Loucy (cell line): ENCODE measurements at regions not wholly inside any gene's neighbourhood (a gene's known extent, or its start where the extent isn't known, plus 50 kb on each side); places are given as distances from the start of the nearest gene placed in this dataset.

Source experiments
- H2AFZ ChIP-seq: fragments of 200-600 bp; sonication (generic); 2 replicates; pipeline ENCODE4 v1.6.0; 2016; ENCODE audit warnings: antibody characterized with exemption, mild to moderate bottlenecking, low read length, moderate library complexity
- H3F3A ChIP-seq: fragments of 200-600 bp; 2 replicates; pipeline ENCODE4 v1.6.0; 2016; ENCODE audit warnings: antibody characterized with exemption, low read depth, mild to moderate bottlenecking
- H3K27me3 ChIP-seq: fragments of 200-600 bp; sonication (generic); 2 replicates; pipeline ENCODE4 v1.6.1; 2014; ENCODE audit warnings: low read length, mild to moderate bottlenecking; ENCODE audit not compliant: insufficient read depth, poor library complexity, severe bottlenecking
- H3K36me3 ChIP-seq: fragments of 200-600 bp; sonication (generic); 2 replicates; pipeline ENCODE4 v1.6.1; 2016; ENCODE audit warnings: low read length; ENCODE audit not compliant: insufficient read depth
- H3K4me1 ChIP-seq: fragments of 200-600 bp; sonication (generic); 2 replicates; pipeline ENCODE4 v1.5.1; 2014; ENCODE audit warnings: low read length, mild to moderate bottlenecking; ENCODE audit not compliant: insufficient read depth, poor library complexity, severe bottlenecking
- H3K4me2 ChIP-seq: fragments of 200-600 bp; sonication (generic); 2 replicates; pipeline ENCODE4 v1.6.0; 2014; ENCODE audit warnings: antibody characterized with exemption, low read length, low read depth, mild to moderate bottlenecking; ENCODE audit not compliant: poor library complexity, severe bottlenecking
- H3K4me3 ChIP-seq: fragments of 200-600 bp; sonication (generic); 2 replicates; pipeline ENCODE4 v1.5.1; 2014; ENCODE audit warnings: low read length, mild to moderate bottlenecking, mixed read lengths; ENCODE audit not compliant: poor library complexity, severe bottlenecking
- H3K79me2 ChIP-seq: fragments of 200-600 bp; sonication (generic); 2 replicates; pipeline ENCODE4 v1.6.1; 2014; ENCODE audit warnings: low read length; ENCODE audit not compliant: insufficient read depth
- H3K9ac ChIP-seq: fragments of 200-600 bp; sonication (generic); 2 replicates; pipeline ENCODE4 v1.6.0; 2014; ENCODE audit warnings: mild to moderate bottlenecking, low read depth, low read length, moderate library complexity; ENCODE audit not compliant: poor library complexity, severe bottlenecking
- H3K9me2 ChIP-seq: fragments of 200-600 bp; sonication (generic); replicated peaks from 2 replicates; pipeline ENCODE4 v1.6.1; 2016; ENCODE audit warnings: low read depth, low read length, mixed read lengths
- H3K9me3 ChIP-seq: fragments of 200-600 bp; sonication (generic); 2 replicates; pipeline ENCODE4 v1.6.1; 2014; ENCODE audit warnings: mild to moderate bottlenecking, antibody characterized with exemption, low read length, low read depth; ENCODE audit not compliant: insufficient read depth
- H4K20me1 ChIP-seq: fragments of 200-600 bp; sonication (generic); 2 replicates; pipeline ENCODE4 v1.6.0; 2014; ENCODE audit warnings: antibody characterized with exemption, low read length, mild to moderate bottlenecking; ENCODE audit not compliant: insufficient read depth, poor library complexity, severe bottlenecking
- EZH2phosphoT487 ChIP-seq: fragments of 200-600 bp; IDR thresholded peaks from 2 replicates; pipeline ENCODE4 v1.6.1; 2018; ENCODE audit warnings: antibody characterized with exemption, mild to moderate bottlenecking, moderate library complexity, borderline replicate concordance
- TF ChIP-seq, protein P1 (sequence below): fragments of 200-600 bp; sonication (generic); conservative IDR thresholded peaks from 2 replicates; pipeline ENCODE4 v1.5.1; 2014; ENCODE audit warnings: mild to moderate bottlenecking, antibody characterized with exemption, low read length

- Histone ChIP-seq H3K4me2 (no peak overlapping the region), H2AFZ (no peak overlapping the region)
Measured at GRCh38 chr5:73299665-73300336, 126.8 kb downstream of the TMEM174 start.

GRCh38 chr5:73298772-73299630, 126.0 kb downstream of the TMEM174 start:
- H3K4me3 ChIP-seq, result no peak overlapping the region
- H3K9me2 ChIP-seq, result no peaks in the 10 kb centered on the region
- H3K4me2 ChIP-seq, result no peak overlapping the region

More at GRCh38 chr5:73299665-73300336, 126.8 kb downstream of the TMEM174 start:
- no peak overlapping the region for H3K4me3 ChIP-seq
- no peaks in the 10 kb centered on the region for H3K27me3 ChIP-seq
- H3K36me3 ChIP-seq, result no peaks in the 10 kb centered on the region
- no peaks in the 10 kb centered on the region for H4K20me1 ChIP-seq
- H3K9ac ChIP-seq, result no peak overlapping the region
- H3K9me3 ChIP-seq, result no peaks in the 10 kb centered on the region
- H3K4me1 ChIP-seq, result no peaks in the 10 kb centered on the region
- no peaks in the 10 kb centered on the region for H3K9me2 ChIP-seq
- no peaks in the 10 kb centered on the region for H3K79me2 ChIP-seq
- no peaks in the 10 kb centered on the region for H3F3A ChIP-seq
- TF ChIP-seq, protein P1, sequence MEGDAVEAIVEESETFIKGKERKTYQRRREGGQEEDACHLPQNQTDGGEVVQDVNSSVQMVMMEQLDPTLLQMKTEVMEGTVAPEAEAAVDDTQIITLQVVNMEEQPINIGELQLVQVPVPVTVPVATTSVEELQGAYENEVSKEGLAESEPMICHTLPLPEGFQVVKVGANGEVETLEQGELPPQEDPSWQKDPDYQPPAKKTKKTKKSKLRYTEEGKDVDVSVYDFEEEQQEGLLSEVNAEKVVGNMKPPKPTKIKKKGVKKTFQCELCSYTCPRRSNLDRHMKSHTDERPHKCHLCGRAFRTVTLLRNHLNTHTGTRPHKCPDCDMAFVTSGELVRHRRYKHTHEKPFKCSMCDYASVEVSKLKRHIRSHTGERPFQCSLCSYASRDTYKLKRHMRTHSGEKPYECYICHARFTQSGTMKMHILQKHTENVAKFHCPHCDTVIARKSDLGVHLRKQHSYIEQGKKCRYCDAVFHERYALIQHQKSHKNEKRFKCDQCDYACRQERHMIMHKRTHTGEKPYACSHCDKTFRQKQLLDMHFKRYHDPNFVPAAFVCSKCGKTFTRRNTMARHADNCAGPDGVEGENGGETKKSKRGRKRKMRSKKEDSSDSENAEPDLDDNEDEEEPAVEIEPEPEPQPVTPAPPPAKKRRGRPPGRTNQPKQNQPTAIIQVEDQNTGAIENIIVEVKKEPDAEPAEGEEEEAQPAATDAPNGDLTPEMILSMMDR, result no peak
- no peak for TF ChIP-seq EZH2phosphoT487

DNA sequence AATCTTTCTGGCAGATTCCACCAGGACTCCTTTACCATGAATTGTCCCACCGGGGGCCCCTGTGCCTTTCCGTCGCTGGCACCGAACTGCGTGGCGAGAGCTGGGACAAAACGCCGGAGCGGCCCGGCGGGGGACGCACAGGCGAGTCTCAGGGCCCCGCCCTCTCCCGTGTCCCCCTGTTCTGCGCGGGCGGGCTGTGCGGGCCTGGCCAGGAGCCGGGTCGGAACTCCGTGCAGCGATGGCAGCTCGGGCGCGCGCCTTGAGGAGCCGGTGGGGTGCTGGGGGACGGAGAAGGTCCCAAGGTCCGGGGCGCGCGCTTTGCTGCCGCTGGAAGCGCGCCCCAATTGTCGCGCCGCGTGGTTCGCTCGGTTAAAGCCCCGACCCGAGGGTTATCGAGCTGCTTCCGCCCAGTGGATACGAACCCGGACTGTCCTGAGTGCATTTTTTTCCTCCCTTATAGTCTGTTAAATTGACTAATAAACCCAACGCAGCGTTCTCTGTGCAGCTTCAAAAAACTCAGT, 125.3 kb downstream of the TMEM174 start:
- Histone ChIP-seq H3F3A (no peaks in the 10 kb centered on the region), H3K4me2 (no peak overlapping the region), H3K9me2 (no peaks in the 10 kb centered on the region), H3K4me3 (no peak overlapping the region), H2AFZ (no peak overlapping the region), H3K27me3 (no peaks in the 10 kb centered on the region), H3K4me1 (no peaks in the 10 kb centered on the region), H3K9ac (no peak overlapping the region), H3K9me3 (no peaks in the 10 kb centered on the region), H4K20me1 (no peaks in the 10 kb centered on the region), H3K36me3 (no peaks in the 10 kb centered on the region), H3K79me2 (no peaks in the 10 kb centered on the region)
- TF ChIP-seq, protein P1, result no peak
- no peak for TF ChIP-seq EZH2phosphoT487

More at GRCh38 chr5:73298772-73299630, 126.0 kb downstream of the TMEM174 start:
- Histone ChIP-seq H4K20me1 (no peaks in the 10 kb centered on the region), H3K4me1 (no peaks in the 10 kb centered on the region), H2AFZ (no peak overlapping the region), H3K36me3 (no peaks in the 10 kb centered on the region), H3K79me2 (no peaks in the 10 kb centered on the region), H3K27me3 (no peaks in the 10 kb centered on the region), H3K9ac (no peak overlapping the region), H3K9me3 (no peaks in the 10 kb centered on the region), H3F3A (no peaks in the 10 kb centered on the region)
- TF ChIP-seq, protein P1, result no peak
- no peak for TF ChIP-seq EZH2phosphoT487
